ENCODE measurements at regions not wholly inside any gene's neighbourhood (a gene's known extent, or its start where the extent isn't known, plus 50 kb on each side); places are given as distances from the start of the nearest gene placed in this dataset.

DNA sequence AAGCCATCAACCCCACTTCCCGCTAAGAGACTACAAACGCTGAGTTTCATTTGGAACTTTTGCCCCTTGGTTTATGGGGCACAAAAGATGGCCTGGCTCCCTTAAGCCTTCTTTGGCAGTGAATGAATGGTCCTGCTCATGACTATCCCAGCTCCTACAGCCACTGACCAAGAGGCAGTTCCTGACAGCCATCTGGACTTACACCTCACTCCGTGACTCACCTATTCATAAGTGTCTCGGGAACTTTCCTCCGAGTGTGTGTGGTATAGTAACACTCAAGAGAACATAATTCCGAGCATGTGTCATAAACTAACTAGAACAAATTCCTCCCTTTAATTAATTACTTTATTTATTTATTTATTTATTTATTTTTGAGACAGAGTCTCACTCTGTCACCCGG lies 51.9 kb upstream of the NUDT4 start:
- DNase-seq (ENCODE audit: low read depth) = peak; percentile 13
- H3K4me3 ChIP-seq (ENCODE audit: low read depth, low read length) = no peak overlapping the region
